HG02938 (cell line): ENCODE measurements at regions not wholly inside any gene's neighbourhood (a gene's known extent, or its start where the extent isn't known, plus 50 kb on each side); places are given as distances from the start of the nearest gene placed in this dataset.

Source experiments
- ATAC-seq: cut with Tn5 transposase; IDR thresholded peaks from one replicate; pipeline ENCODE4 v1.9.1; 2021; ENCODE audit warnings: mild to moderate bottlenecking, moderate library complexity; ENCODE audit not compliant: unreplicated experiment

DNA sequence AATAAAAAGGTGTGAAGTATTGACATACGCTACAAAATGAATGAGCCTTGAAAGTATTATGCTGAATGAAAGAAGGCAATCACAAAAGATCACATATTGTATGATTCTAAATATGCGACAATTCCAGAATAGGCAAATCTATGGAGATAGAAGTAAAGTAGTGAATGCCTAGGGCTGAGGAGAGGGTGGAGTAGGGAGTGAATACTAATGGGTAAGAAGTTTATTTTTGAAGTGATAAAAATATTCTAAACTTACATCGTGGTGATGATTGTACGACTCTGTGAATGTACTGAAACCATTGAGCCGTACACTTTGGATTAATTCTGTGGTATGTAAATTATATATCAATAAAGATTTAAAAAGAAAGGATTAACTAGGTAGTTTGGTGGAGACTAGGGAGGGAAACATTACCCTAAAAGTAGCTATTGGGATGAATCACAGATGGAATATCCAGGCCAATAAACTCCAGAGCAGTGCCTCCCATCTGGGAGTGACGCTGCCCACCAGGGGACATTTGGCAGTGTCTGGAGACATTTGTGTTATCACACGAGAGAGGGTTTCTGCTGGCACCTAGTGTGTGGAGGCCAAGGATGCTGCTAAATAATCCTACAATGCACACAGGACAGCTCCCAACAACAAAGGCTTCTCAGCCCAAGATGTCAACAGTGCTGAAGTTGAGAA is 214.2 kb upstream of the PCSK2 start:
- no peak for ATAC-seq

DNA sequence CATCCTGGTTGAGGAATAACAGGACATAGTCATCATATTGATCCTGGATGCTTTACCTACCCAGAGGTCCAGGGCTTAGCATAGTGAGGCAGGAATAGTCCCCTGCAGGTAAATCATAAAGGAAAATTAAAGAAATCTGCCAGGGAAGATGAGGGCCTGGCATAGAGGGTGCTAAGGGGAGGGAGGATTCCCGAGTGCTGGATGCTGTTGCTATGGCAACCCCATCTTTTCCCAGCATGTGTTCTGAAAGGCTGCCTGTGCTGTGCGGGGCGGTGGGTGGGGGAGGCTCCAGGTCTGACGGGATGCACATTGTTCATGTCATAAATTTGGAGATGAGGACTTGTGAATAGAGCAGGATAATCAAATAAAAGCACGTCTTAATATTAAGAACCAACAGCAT is 212.6 kb upstream of the PCSK2 start:
- no peak for ATAC-seq

DNA sequence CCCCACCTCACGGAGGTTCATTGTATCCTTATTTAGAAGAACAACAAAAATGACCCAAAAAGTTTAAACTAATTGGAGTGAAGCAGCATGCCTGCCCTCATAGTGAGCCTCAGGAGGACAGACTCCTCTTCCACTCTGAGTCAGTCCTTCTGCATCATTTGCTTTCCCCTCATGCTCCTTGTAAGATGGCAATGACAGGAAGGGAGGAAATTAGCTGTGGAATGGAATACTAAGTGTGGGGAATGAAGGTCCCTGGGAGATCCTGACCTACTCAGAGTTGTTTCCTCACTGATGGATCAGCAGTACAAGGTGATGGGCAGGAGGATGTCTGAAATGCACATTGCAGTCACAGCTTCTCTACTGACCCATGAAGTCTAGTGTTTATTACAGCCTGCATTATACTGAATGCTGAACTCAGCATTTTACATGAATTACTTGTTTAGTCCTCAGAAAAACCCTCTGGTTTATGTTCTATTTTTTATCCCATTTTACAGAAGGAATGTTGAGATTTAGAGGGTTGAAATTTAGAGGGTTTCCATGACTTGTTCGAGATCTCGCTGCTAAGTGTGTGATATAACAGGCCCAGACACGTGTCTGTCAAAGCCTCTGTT is 212.0 kb upstream of the PCSK2 start:
- no peak for ATAC-seq

DNA sequence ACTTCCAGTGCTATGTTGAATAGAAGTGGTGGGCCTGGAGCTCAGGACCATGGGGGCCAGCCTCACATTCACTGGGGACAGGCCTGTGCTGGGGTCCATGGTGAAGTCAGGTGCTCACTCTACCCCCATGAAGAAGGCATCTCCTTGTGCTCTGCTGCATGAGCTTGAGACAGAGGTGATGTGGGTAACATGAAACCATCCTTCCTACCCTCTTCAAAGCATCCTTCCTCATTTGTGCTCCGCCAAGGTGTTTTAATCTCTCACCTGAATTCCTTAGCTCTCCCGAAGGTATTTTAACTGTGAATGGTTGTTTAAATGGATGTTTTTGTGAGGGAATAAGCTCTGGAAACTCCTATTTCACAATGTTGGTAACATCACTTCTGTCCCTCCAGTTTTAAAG is 209.6 kb upstream of the PCSK2 start:
- ATAC-seq = no peak

DNA sequence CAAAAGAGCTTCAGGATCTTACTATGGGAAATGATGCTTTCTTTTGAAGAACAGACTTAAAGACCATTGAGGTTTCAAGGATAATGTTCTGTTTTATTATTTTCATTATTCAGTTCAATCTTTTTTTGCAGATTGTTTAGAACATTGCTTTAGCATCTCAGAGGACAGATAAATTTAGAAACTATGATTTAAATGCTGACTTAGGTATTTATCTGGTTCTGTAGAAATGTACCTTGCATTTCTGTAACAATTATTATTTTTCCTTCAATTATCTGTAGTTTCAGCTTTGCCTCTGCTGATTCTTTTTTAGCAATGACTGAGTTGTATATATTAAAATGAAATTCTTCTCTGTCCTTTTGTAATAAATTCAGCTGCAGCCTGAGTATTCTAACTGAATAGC is 205.4 kb upstream of the PCSK2 start:
- no peak for ATAC-seq

DNA sequence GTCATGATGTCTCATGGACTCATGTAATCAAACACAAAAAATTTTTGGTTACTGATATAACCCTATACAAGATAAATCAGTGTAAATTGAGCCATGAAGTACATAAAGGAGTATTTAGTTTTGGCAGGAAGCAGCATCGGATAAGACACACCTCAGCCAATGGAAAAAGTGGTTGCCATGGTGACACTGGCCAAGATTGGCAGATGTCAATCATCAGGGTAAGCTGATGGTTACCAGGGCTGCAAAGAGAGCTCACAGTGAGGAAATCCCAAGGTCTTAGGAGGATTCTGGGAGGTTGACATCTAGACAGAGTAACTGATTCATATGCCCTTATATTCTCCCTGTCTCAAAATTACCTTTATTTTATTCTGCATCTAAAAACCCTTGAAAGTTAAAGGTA is 203.8 kb upstream of the PCSK2 start:
- ATAC-seq = no peak

DNA sequence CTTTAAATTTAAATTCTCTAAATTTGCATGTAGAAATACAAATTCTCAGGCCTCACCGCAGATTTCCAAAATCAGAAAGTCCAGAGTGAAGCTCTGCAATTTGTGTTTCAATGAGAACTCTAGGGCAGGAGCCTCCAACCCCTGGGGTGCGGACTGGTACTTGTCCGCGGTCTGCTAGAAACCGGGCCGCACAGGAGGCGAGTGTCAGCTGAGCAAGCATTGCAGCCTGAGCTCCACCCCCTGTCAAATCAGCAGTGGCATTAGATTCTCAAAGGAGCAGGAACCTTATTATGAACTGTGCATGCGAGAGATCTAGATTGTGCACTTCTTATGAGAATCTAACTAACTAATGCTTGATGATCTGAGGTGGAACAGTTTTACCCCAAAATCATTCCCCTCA is 203.0 kb upstream of the PCSK2 start:
- no peak for ATAC-seq

DNA sequence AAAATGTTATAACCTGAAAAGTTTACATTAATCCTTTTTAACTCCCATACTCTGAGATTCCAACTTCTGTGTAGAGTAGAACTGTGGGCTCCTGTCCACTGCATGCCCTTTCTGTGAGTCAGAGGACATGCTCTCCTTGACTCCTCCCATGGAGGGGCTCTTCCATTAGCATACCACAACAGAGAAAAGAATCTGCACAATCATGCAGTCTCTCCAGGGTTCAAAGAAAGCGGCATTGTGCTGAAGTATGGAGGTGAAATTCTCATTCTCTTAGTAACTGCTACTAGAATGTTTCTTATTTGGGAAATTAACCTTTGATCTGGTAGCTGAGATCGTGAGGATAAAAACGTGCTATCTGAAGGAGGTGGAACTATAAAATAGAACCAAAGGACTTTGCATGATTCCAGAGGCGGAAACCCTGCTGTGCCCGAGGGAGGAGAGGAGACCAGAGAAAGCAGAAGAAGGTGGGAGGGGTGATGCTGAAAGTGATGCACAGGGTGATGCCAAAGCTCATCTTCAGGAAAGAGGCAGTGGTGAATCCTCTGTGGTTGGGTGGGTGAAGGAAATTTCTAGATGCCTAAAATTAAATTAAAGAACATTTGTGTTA is 202.2 kb upstream of the PCSK2 start:
- no peak for ATAC-seq

DNA sequence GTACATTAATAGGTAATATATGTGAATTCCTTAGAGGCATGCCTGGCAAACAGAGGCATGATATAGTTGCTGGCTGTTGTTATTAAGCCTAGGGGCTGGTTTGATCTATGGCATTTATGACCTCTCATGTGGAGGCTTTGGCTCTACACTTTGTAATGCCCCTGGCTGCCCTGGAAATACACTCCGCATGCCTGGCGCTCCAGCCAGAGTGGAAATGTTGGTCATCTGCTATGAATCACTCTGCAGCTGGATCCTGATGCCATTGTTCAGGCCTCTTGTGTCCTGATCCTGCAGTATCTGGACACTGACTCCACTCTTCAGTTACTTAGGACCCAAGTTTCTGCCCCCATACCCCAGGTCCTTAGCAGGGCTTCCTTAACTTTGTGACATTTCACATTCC is 200.5 kb upstream of the PCSK2 start:
- no peak for ATAC-seq

DNA sequence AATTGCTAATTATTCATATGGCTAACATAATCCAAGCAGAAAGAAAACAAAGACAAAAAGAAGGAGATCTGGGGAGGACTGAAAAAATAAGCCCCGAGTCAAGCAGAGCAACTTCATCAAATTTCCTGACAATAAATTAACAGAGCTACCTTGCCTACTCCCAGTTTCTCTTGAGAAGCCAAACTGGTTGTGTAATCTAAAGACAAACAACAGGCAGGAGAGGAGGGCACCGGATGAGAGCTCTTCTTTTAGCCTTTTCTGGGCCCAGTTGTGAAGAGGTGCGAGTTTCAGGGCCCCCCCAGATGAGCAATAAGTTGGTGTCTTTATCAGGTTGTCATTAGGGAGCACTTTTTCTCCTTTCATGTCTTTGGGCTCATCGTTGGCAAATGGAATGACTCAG is 197.1 kb upstream of the PCSK2 start:
- ATAC-seq = no peak

DNA sequence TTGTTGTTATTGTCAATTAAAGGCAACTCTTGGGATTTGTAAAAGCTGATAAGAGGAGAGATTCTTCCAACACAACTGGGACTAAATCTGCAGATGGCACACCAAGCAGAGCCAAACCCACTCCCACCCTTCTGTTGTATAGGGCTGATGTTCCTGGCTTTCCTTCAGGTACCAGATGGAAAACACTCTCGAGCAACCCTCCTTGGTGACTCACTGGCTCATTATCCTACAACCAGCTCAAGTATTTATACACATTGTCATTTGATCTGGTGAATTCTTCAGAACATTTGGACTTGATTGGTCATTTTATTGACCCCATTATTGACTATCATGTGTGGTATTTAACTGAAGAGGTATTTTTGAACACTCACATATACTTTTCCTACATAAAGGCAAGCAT is 190.3 kb upstream of the PCSK2 start:
- ATAC-seq = no peak

DNA sequence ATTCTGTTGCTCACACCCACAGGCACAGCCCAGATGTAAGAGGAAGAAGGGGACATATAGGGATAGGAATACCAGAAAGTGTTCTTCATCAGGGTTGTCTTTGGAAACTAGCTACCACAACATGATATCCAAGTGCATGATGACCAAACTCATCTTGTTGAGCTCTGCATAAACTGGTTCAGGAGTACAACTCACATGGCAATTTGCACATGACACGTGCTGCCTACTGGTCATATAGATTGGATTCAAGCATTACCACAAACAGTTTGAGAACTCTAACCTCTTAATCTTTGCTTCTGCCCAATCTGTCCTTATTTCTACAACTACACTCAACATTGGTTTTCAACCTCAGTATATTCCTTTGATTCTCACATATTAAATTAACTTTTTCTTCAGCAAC is 184.7 kb upstream of the PCSK2 start:
- ATAC-seq = no peak

DNA sequence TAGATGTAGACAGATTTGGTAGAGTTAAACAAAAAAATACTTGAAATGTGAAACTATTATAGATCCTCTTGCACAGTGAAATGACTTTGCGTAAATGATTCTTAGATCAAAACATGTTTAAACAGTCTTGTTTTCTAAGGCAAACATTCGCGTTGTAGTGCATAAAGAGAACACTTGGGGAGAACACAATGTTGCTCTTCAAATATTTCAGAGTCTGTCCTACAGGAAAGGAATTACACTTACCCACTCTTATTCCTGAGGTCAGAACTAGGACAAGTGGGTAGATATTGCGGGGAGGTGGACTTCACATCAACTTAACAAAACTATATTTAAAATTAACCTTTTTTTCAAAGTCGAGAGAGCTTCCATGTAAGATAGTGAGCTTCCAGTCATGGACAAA is 183.5 kb upstream of the PCSK2 start:
- ATAC-seq = no peak

DNA sequence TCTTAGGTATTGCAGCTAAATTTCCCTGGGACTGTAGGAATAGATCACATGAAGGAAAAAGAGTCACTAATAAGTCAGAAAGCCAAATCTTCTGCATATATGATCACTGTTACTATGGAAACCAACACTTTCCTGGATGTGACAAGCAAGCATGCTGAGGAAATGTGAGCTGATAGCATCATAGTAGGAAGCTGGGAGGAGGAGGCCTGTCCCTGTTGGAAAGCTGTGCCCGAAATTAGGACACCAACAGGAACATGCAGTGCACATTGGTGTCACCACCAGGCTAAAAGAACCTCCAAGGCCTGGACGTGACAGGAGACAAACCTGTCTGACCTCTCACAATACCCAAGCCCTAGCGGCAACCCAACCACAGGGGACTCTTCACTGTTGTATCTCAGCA is 181.9 kb upstream of the PCSK2 start:
- ATAC-seq = no peak

DNA sequence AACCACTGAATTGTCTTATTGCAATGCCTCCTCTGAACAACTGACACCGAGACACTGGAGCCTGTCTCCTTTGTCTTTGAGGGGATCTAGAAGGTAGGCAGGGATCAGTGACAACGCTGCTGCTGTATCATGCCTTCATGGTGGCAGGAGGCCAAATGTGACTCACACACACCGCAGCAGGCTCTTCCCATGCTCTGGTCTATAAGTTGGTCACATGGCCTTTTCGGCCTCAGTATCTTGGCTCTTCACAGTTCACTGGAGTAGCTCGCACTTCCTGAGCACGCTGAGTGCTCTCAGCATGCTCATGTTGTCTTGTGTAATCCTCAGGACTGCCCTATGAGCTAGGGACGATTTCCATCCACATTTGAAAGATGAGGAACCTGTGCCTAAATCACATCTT is 167.4 kb upstream of the PCSK2 start:
- ATAC-seq = no peak

DNA sequence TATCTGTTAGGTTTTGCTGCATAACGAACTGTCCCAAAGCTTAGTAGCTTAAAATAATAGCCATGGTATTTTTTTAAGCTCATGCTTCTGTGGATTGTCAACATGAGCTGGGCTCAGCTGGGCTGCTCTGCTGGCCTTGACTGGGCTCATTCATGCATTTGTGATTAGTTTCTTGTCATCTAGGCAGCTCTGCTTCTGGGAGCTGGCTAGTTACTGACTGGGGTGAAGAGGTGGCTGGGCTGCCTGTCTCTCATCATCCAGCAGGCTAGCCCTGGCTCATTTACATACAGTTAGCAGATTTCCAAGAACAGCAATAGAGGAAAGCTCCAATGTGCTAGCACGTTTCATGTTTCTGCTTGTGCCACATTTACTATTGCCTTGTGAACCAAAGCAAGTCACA is 165.1 kb upstream of the PCSK2 start:
- no peak for ATAC-seq

DNA sequence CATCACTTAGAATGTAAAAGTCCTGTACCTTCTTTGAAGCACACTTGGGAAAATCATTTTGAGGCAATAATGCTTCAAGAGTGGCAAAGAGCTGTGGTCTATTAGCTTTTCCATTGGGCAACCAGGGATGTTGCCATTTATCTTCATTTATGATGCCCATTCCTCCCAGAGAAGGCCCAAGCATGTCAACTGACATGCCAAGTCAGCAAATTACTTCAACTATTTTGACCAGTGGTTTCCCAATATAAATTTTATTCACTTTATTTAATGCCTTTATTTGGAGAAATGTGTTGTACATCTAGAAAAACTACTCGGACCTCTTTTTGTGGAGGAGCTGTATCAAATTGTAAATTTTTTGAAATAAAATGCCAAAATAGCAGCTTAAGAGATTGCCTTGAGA is 164.1 kb upstream of the PCSK2 start:
- no peak for ATAC-seq

DNA sequence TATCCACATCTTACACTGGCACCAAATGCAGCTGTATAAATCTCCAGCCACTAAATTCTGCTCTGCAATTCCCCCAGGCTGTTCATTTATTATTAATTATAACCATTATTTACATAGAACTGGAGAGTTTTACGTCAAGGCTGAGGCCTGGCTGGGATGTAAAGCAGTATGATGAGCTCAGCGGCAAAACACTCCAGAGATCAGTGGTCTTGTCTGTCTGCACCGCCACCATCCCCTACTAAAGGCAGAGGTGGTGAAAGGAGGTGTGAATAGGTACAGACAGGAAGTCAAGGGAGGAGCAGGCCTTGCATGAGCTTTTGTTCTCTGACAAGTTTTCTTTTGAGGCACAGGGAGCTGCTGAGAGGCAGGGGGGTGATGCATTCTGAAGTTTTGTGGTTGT is 159.9 kb upstream of the PCSK2 start:
- ATAC-seq = no peak

DNA sequence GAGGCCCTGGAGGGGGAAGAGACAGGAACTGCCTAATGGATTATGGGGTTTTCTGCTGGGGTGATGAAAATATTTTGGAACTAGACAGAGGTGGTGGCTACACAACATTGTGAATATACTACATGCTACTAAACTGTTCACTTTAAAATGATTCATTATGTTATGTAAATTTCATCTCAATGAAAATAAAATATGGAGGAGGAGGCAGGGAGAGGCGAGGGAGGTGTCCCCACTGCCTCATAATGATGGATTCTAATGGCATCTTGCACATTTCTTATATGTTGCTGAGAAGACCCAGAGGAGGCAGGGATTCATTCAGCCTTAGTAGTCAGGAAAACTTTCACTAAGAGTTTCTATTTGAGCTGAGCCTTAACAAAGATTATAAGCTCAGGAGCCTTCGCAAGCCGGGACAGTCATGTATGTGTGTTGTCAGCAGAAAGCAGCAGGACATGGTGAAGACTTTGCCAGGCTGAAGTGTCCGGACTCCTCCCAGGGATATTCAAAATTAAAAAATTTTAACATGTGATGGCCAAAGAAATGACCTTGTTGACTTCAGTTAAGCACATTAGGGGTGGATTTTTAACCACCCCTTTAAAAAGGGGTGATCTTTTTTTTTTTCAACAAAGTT is 158.6 kb upstream of the PCSK2 start:
- no peak for ATAC-seq

DNA sequence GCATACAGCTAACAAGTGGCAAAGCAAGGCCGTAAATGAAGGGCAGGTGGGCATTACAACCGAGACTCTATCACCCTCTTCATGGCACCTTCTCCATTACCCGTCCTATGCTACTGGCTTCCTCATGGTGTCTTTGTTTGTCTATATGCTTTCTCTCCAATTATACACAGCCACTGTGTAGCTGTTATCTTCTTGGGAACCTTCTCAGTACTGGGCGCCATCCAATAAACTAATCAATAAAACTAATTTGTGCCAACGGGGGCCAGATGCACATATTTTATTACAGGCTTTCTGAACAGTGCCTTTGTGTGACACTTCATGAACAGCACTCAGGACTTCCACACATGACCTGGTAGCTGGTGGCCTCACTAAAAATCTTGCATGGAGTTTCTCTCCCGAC is 149.8 kb upstream of the PCSK2 start:
- ATAC-seq = no peak

DNA sequence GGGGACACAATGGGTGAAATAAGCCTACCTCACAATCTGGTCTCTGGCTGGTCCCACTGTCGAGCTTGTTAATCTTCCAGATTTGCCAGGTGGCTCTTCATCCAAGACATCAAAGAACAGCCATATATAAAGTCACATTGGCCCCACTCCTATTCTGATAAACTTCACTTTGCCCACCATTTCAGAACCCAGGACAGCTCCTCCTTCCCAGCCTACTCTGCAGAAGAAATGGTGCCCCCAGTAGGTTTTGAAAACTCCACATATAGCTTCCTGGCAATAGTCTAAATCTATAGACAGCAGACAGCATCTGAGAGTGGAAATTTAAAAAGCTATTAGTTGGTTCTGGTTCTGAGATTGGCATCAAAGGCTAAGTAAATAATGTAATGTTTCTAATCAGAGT is 143.1 kb upstream of the PCSK2 start:
- no peak for ATAC-seq

DNA sequence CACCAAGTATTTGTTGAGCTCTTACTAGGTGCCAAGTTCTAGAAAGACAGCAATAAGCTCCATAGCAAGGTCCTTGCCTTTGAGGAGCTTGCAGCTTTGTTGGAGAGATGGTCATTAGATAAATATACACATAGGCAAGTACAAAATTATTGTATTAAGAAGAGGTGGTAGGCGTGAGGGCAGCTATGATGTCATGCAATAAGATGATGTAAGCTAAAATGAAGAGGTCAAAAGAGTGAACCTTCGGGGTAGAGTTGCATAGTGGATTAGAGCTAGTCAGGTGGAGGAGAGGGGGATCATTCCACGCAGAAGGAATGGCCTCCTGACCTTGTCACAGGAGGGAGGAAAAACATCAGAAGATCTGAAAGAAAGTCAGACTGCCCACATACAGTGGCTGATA is 141.9 kb upstream of the PCSK2 start:
- ATAC-seq = no peak
